ENCODE measurements at regions not wholly inside any gene's neighbourhood (a gene's known extent, or its start where the extent isn't known, plus 50 kb on each side); places are given as distances from the start of the nearest gene placed in this dataset.

DNA sequence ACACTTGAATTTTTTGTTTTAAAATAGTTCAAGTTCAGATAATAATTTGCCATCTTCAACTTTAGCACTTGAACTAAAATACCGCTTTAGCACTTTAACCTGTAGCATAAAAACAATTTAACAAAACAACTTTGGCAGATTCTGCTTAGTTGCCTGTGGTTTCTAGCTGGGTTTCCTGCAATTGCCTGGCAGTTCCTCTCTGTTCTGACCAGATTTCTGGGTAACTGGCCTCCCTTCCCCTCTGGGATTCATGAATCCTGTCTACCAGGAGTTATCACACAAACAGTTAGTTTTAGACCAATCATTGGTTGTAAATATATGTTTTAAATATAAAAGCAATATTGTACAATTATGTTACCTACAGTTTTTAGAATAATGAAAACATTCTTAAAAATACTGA is 89.8 kb upstream of the HDAC9 start:
- Histone ChIP-seq H3K4me3 (ENCODE audit: low read depth in 1 of 5, low read length in 5 of 5) (no peak overlapping the region), H3K36me3 (ENCODE audit: control insufficient read depth in 5 of 5, insufficient read depth in 5 of 5, low read length in 5 of 5) (no peaks in the 10 kb centered on the region), H3K9ac (ENCODE audit: low read length in 5 of 5) (no peak overlapping the region), H3K9me3 (ENCODE audit: control insufficient read depth in 5 of 5, low read length in 5 of 5) (no peaks in the 10 kb centered on the region), H3K4me1 (ENCODE audit: control insufficient read depth in 5 of 5, insufficient read depth in 5 of 5, low read length in 5 of 5) (peaks cover 0 to 27% (median 9%) of the 10 kb centered on the region in 5 donors), H3K27me3 (ENCODE audit: control insufficient read depth in 5 of 5, insufficient read depth in 4 of 5, low read length in 5 of 5) (no peaks in the 10 kb centered on the region), H3K27ac (ENCODE audit: low read depth, low read length) (no peak overlapping the region)

DNA sequence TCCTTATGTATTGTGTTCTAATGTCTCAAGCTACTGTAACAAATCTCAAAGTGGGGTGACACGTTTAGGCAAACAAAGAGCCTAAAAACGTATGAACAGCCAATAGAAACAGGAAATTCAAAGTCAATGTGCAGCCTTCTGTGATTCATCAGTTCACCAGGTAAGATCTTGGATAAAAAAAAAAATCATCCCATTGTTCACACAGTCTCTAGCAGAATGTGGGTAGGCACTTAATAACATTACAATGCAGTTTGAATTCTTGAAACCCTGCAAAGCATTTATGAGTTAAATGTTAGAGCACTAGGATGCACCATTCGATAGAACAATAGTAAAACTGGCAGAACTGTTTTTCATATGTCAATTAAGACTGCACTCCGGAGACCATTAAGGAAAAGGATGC is 88.2 kb upstream of the HDAC9 start:
- Histone ChIP-seq H3K36me3 (ENCODE audit: control insufficient read depth in 5 of 5, insufficient read depth in 5 of 5, low read length in 5 of 5) (no peaks in the 10 kb centered on the region), H3K9ac (ENCODE audit: low read length in 5 of 5) (no peak overlapping the region), H3K27ac (ENCODE audit: low read depth, low read length) (no peak overlapping the region), H3K4me1 (ENCODE audit: control insufficient read depth in 5 of 5, insufficient read depth in 5 of 5, low read length in 5 of 5) (peaks cover 0 to 23% (median 8%) of the 10 kb centered on the region in 5 donors), H3K27me3 (ENCODE audit: control insufficient read depth in 5 of 5, insufficient read depth in 4 of 5, low read length in 5 of 5) (no peaks in the 10 kb centered on the region), H3K4me3 (ENCODE audit: low read depth in 1 of 5, low read length in 5 of 5) (no peak overlapping the region), H3K9me3 (ENCODE audit: control insufficient read depth in 5 of 5, low read length in 5 of 5) (no peaks in the 10 kb centered on the region)

DNA sequence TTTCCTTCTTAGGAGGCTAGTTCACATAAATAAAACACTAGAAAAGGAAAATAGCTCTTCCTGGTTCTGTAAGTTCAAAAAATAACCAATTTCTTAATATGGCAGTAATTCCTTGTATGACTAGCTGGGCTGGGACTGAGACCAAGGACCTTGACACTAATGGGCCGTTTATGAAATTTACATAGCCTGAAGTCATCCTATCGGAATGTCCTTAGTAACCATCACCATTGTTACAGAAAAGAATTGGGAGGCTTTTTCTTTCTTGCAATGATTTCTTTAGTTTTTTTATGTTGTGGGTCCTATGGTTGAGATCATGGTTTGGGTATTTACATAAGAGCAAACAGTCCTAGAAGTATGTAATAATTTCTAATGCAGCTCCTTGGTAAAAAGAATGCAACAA is 87.1 kb upstream of the HDAC9 start:
- Histone ChIP-seq H3K4me1 (ENCODE audit: control insufficient read depth in 5 of 5, insufficient read depth in 5 of 5, low read length in 5 of 5) (peaks cover 0 to 23% (median 6%) of the 10 kb centered on the region in 5 donors), H3K27ac (ENCODE audit: low read depth, low read length) (no peak overlapping the region), H3K4me3 (ENCODE audit: low read depth in 1 of 5, low read length in 5 of 5) (no peak overlapping the region), H3K36me3 (ENCODE audit: control insufficient read depth in 5 of 5, insufficient read depth in 5 of 5, low read length in 5 of 5) (no peaks in the 10 kb centered on the region), H3K9ac (ENCODE audit: low read length in 5 of 5) (no peak overlapping the region), H3K27me3 (ENCODE audit: control insufficient read depth in 5 of 5, insufficient read depth in 4 of 5, low read length in 5 of 5) (no peaks in the 10 kb centered on the region), H3K9me3 (ENCODE audit: control insufficient read depth in 5 of 5, low read length in 5 of 5) (no peaks in the 10 kb centered on the region)

DNA sequence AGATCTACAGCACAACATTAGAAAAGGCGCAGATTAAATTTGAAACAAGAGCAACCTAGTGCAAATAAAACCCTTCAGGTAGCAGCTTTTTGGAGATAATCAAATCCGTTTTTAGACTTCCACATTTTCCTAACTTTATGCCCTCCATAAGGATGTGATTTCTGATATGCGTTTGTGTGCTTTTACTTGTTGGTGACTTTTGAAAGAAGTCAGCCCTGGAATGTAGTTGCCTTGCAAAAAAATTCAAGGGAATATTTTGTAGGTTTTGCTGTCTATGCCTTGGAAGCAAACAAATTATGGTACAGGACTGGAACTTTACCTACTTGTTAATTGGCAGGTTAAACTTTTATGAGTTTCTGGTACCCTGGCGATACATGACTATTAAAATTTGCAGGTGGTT is 86.7 kb upstream of the HDAC9 start:
- H3K9me3 ChIP-seq (ENCODE audit: control insufficient read depth in 5 of 5, low read length in 5 of 5) = no peaks in the 10 kb centered on the region

DNA sequence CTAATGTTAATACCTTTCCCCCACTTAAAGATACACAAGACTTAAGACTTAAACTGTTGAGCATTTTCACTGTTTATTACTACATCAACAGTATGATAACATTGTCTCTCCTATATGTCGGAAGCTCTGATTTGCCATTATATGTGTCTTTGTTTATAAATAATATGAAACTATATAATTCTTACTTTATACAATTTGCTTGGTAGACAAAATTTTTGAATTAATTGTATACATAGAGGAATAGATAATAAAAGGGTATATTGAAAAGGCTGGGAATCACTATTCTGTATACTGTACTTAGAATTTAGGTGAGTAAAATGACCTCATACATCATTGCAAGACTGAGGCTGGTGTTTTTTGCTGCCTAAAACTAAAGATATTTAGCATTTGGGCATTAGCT is 82.1 kb upstream of the HDAC9 start:
- H3K27me3 ChIP-seq (ENCODE audit: control insufficient read depth in 5 of 5, insufficient read depth in 4 of 5, low read length in 5 of 5) = no peaks in the 10 kb centered on the region
- H3K36me3 ChIP-seq (ENCODE audit: control insufficient read depth in 5 of 5, insufficient read depth in 5 of 5, low read length in 5 of 5) = no peaks in the 10 kb centered on the region
- no peaks in the 10 kb centered on the region for H3K4me1 ChIP-seq (ENCODE audit: control insufficient read depth in 5 of 5, insufficient read depth in 5 of 5, low read length in 5 of 5)
- H3K9me3 ChIP-seq (ENCODE audit: control insufficient read depth in 5 of 5, low read length in 5 of 5) = no peaks in the 10 kb centered on the region
- H3K4me3 ChIP-seq (ENCODE audit: low read depth in 1 of 5, low read length in 5 of 5) = no peak overlapping the region
- H3K27ac ChIP-seq (ENCODE audit: low read depth, low read length) = no peak overlapping the region
- no peak overlapping the region for H3K9ac ChIP-seq (ENCODE audit: low read length in 5 of 5)

More for the DNA sequence above, 86.7 kb upstream of the HDAC9 start:
- H3K36me3 ChIP-seq (ENCODE audit: control insufficient read depth in 5 of 5, insufficient read depth in 5 of 5, low read length in 5 of 5) = no peaks in the 10 kb centered on the region
- H3K4me3 ChIP-seq (ENCODE audit: low read depth in 1 of 5, low read length in 5 of 5) = no peak overlapping the region
- no peaks in the 10 kb centered on the region for H3K27me3 ChIP-seq (ENCODE audit: control insufficient read depth in 5 of 5, insufficient read depth in 4 of 5, low read length in 5 of 5)
- H3K27ac ChIP-seq (ENCODE audit: low read depth, low read length) = no peak overlapping the region
- no peak overlapping the region for H3K9ac ChIP-seq (ENCODE audit: low read length in 5 of 5)
- H3K4me1 ChIP-seq (ENCODE audit: control insufficient read depth in 5 of 5, insufficient read depth in 5 of 5, low read length in 5 of 5) = peaks cover 0 to 23% (median 6%) of the 10 kb centered on the region in 5 donors

DNA sequence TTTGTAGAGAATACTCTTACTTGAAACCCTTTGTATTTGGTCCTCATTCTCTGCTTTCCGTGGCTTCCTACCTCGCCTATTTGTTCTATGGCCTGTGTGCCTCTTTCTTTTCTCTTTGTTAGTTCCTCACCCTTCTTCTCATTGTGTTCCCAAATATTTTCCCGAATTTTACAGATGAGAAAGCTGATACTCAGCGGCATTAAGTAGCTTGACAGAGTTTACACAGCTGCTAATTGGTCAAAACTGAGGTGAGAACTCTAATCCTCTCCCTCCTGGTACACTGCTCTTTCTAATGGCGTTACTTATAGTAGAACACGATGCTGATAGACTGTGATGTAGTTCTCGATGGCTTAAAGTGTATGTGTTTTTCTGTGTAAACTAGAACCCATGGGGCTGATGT is 80.7 kb upstream of the HDAC9 start:
- Histone ChIP-seq H3K4me3 (ENCODE audit: low read depth in 1 of 5, low read length in 5 of 5) (no peak overlapping the region), H3K4me1 (ENCODE audit: control insufficient read depth in 5 of 5, insufficient read depth in 5 of 5, low read length in 5 of 5) (no peaks in the 10 kb centered on the region), H3K9me3 (ENCODE audit: control insufficient read depth in 5 of 5, low read length in 5 of 5) (no peaks in the 10 kb centered on the region), H3K27me3 (ENCODE audit: control insufficient read depth in 5 of 5, insufficient read depth in 4 of 5, low read length in 5 of 5) (no peaks in the 10 kb centered on the region), H3K27ac (ENCODE audit: low read depth, low read length) (no peak overlapping the region), H3K9ac (ENCODE audit: low read length in 5 of 5) (no peak overlapping the region), H3K36me3 (ENCODE audit: control insufficient read depth in 5 of 5, insufficient read depth in 5 of 5, low read length in 5 of 5) (no peaks in the 10 kb centered on the region)

DNA sequence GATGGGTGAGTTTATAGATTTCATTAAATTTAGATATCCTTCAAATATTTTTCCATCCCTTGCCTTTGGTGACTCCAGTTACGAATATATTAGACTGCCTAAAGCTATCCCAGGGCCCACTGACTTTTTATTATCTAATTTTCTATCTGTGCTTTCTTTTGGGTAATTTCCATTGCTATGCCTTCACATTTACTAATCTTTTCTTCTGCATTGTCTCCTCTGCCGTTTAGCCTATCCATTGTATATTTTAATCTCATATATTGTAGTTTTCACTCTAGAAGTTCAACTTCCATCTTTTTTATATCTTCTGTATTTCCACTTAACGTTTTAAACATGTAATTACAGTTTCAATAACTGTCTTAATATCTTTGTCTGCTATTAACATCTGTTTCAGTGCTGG is 78.6 kb upstream of the HDAC9 start:
- Histone ChIP-seq H3K4me1 (ENCODE audit: control insufficient read depth in 5 of 5, insufficient read depth in 5 of 5, low read length in 5 of 5) (peaks cover 0 to 7% (median under 1%) of the 10 kb centered on the region in 5 donors), H3K9ac (ENCODE audit: low read length in 5 of 5) (no peak overlapping the region), H3K27ac (ENCODE audit: low read depth, low read length) (no peak overlapping the region), H3K36me3 (ENCODE audit: control insufficient read depth in 5 of 5, insufficient read depth in 5 of 5, low read length in 5 of 5) (no peaks in the 10 kb centered on the region), H3K4me3 (ENCODE audit: low read depth in 1 of 5, low read length in 5 of 5) (no peak overlapping the region), H3K27me3 (ENCODE audit: control insufficient read depth in 5 of 5, insufficient read depth in 4 of 5, low read length in 5 of 5) (no peaks in the 10 kb centered on the region), H3K9me3 (ENCODE audit: control insufficient read depth in 5 of 5, low read length in 5 of 5) (no peaks in the 10 kb centered on the region)

DNA sequence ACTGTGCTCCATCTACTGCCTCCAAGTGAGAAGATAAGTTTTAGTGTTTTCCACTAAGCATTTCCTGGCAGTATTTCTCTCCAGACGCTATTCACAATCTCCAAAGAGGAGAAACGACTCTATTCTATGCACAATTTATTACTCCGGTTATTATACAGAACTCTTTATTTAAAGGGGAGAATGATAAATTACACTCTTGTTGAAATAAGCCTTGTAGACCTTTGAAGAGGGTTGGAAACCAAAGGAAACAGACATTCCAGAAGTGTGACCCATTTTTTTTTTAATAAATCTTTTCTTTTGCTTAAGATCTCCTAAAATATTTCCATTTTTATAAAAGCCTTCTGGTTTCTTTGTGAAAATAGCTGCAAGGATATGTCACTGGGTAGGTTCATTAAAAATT is 76.1 kb upstream of the HDAC9 start:
- Histone ChIP-seq H3K27ac (ENCODE audit: low read depth, low read length) (no peak overlapping the region), H3K27me3 (ENCODE audit: control insufficient read depth in 5 of 5, insufficient read depth in 4 of 5, low read length in 5 of 5) (no peaks in the 10 kb centered on the region), H3K36me3 (ENCODE audit: control insufficient read depth in 5 of 5, insufficient read depth in 5 of 5, low read length in 5 of 5) (no peaks in the 10 kb centered on the region), H3K9me3 (ENCODE audit: control insufficient read depth in 5 of 5, low read length in 5 of 5) (no peaks in the 10 kb centered on the region), H3K9ac (ENCODE audit: low read length in 5 of 5) (no peak overlapping the region), H3K4me1 (ENCODE audit: control insufficient read depth in 5 of 5, insufficient read depth in 5 of 5, low read length in 5 of 5) (peaks cover 0 to 13% (median 6%) of the 10 kb centered on the region in 5 donors), H3K4me3 (ENCODE audit: low read depth in 1 of 5, low read length in 5 of 5) (no peak overlapping the region)

DNA sequence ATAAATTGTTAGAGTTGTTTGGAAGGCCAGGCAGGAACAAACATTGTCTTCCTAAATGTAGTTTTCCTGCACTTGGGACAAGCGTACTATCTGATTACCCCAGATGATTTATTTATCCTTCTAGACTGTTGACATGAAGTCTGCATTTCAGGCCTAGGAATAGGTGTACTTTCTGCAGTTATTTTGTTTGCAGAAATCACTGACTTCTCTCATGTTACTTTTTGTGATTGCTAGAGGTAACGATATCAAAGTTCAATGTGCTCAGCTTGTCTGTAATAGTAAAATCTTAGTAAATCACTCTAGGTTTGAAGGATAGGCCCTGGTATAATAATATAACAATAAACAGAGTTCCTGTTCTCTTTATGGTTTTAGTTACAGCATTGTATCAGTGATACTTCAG is 75.4 kb upstream of the HDAC9 start:
- H3K4me3 ChIP-seq (ENCODE audit: low read depth in 1 of 5, low read length in 5 of 5) = no peak overlapping the region
- no peaks in the 10 kb centered on the region for H3K27me3 ChIP-seq (ENCODE audit: control insufficient read depth in 5 of 5, insufficient read depth in 4 of 5, low read length in 5 of 5)
- no peak overlapping the region for H3K9ac ChIP-seq (ENCODE audit: low read length in 5 of 5)
- H3K9me3 ChIP-seq (ENCODE audit: control insufficient read depth in 5 of 5, low read length in 5 of 5) = no peaks in the 10 kb centered on the region
- H3K4me1 ChIP-seq (ENCODE audit: control insufficient read depth in 5 of 5, insufficient read depth in 5 of 5, low read length in 5 of 5) = peaks cover 0 to 13% (median 6%) of the 10 kb centered on the region in 5 donors
- H3K36me3 ChIP-seq (ENCODE audit: control insufficient read depth in 5 of 5, insufficient read depth in 5 of 5, low read length in 5 of 5) = no peaks in the 10 kb centered on the region
- H3K27ac ChIP-seq (ENCODE audit: low read depth, low read length) = no peak overlapping the region

DNA sequence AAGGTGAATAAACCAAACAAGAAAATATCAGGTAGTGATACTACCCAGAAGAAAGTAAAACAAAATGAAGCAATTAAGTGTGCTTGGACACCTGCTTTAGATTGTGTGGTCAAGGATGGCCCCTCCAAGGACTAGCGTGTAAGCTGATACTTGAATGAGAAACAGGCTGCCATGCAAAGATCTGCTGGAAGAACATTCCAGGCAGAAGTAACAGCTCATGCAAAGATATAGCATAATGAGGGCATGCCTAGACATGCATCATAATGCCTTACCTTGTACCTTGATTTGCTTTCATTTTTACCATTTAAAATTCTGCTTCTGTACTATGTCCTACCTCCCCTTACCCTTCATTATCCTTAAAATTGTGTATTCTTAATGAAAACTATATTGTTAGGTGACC is 74.8 kb upstream of the HDAC9 start:
- H3K27ac ChIP-seq (ENCODE audit: low read depth, low read length) = no peak overlapping the region

More for the DNA sequence above, 74.8 kb upstream of the HDAC9 start:
- H3K27me3 ChIP-seq (ENCODE audit: control insufficient read depth in 5 of 5, insufficient read depth in 4 of 5, low read length in 5 of 5) = no peaks in the 10 kb centered on the region
- H3K36me3 ChIP-seq (ENCODE audit: control insufficient read depth in 5 of 5, insufficient read depth in 5 of 5, low read length in 5 of 5) = no peaks in the 10 kb centered on the region
- no peak overlapping the region for H3K4me3 ChIP-seq (ENCODE audit: low read depth in 1 of 5, low read length in 5 of 5)
- H3K9ac ChIP-seq (ENCODE audit: low read length in 5 of 5) = no peak overlapping the region
- H3K4me1 ChIP-seq (ENCODE audit: control insufficient read depth in 5 of 5, insufficient read depth in 5 of 5, low read length in 5 of 5) = peaks cover 0 to 13% (median 6%) of the 10 kb centered on the region in 5 donors
- H3K9me3 ChIP-seq (ENCODE audit: control insufficient read depth in 5 of 5, low read length in 5 of 5) = no peaks in the 10 kb centered on the region

Data from subcutaneous abdominal adipose tissue (tissue), 5 donors.